ENCODE measurements at regions not wholly inside any gene's neighbourhood (a gene's known extent, or its start where the extent isn't known, plus 50 kb on each side); places are given as distances from the start of the nearest gene placed in this dataset.

DNA sequence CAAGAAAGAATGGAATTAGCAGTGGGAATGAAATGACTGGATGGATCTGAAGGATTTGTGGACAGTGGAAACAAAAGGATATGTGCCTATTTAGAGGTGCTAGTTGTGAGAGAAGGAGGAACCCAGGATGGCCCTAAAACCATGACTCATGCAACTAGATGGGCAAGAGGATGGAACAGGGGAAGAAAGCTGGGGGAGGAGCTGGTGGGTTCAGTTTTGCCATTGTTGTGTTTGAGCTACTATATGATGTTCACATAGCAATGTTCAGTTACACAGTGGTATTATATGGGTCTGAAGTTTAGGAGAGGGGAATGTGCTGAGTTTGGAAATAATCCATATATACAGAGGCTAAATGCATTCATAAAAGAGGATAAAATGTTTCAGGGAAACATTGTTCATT is 125.7 kb upstream of the SSTR4 start (continued):
- TF ChIP-seq C11orf30 (IDR thresholded peaks at IDR 0.05; ENCODE audit: low read depth), result peak; percentile 55
- peak; percentile 70 for TF ChIP-seq ZNF316 (IDR thresholded peaks at IDR 0.05)
- TF ChIP-seq ARID1B (IDR thresholded peaks at IDR 0.05), result 0 out of 2 replicates have a peak, but pooled peaks have one; percentile 15

DNA sequence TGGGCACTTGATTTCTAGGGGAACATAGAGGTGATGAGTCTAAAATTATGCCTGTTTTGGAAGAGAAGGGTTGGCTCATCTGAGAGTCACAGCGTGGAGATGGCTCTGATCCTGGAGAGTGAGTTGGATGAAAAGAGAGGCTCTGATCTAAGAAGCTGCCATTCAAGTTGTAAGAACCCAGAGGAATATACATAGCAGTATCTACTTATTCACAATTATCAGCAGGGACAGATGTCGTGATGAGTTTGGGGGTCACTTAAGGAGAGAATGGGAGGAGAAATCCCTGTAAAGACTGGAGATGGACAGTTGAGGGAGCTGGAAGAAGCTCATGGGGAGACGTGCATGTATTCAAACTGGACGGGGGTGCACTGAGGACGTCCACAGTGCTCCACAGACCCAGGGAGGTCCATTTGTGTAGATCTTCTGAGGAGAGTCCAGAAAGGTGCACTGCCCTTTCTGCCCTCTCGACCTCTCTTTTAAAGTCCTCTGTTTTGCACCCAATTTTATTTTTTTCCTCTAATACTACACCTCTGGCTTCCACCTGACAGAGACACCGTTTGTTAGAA is 124.7 kb upstream of the SSTR4 start:
- FAIRE-seq, result peak; percentile 23
- no peaks in the 10 kb centered on the region for H3K9me1 ChIP-seq (ENCODE audit: control insufficient read depth, insufficient read depth, low read length)
- in situ Hi-C loops (cut with MboI), result no loop called here
- no peaks in the 10 kb centered on the region for H3K79me2 ChIP-seq (ENCODE audit: control insufficient read depth, insufficient read depth, low read length)
- H3K4me1 ChIP-seq (replicated peaks in 1 of 2; ENCODE audit: control insufficient read depth in 2 of 2, insufficient read depth in 2 of 2, low read length in 2 of 2), result peaks cover 0 to 32% of the 10 kb centered on the region in 2 experiments
- no peak overlapping the region for H3K4me3 ChIP-seq
- ChIA-PET CTCF (ENCODE audit: low intra/inter-chr PET ratio) (no interaction called here), POLR2A (interaction anchor here (0.6 to 1.3 kb wide), 6 partner anchors 10 to 459 kb away, joined by 3 to 8 read pairs (median 4); no protein-coding TSS in a partner anchor)
- no peaks in the 10 kb centered on the region for H3K36me3 ChIP-seq (ENCODE audit: control insufficient read depth, insufficient read depth, low read length)
- no peaks in the 10 kb centered on the region for H4K20me1 ChIP-seq (replicated peaks; ENCODE audit: control insufficient read depth, insufficient read depth, low read length)
- peak overlapping the region; percentile 56 for H2AFZ ChIP-seq (ENCODE audit: low read depth, low read length)
- no TSS peak for BruUV-seq (replicated peaks)
- H3K4me2 ChIP-seq (ENCODE audit: insufficient read depth, low read length), result peak overlapping the region; percentile 60
- peak overlapping the region in 1 of 2 experiments; percentile 11; a peak in 1 of 4 replicates for H3K9ac ChIP-seq (ENCODE audit: insufficient read depth in 1 of 2, low read depth in 2 of 2, low read length in 2 of 2)
- ATAC-seq, result peak; percentile 69
- DNase-seq (ENCODE audit: extremely low read depth in 1 of 4, low spot score in 3 of 4), result peak in 1 of 4 experiments; percentile 39
- H3K27me3 ChIP-seq (ENCODE audit: control insufficient read depth in 2 of 2, insufficient read depth in 2 of 2, low read length in 2 of 2), result no peaks in the 10 kb centered on the region
- intact Hi-C loops (cut with micrococcal nuclease), result no loop called here
- 6% methylated on average over 7 of the region's 7 CpGs for WGBS (ENCODE audit: insufficient coverage, low coverage, missing lambda C conversion rate)
- H3K9me3 ChIP-seq (replicated peaks; ENCODE audit: control insufficient read depth, insufficient read depth, low read depth, low read length), result peaks cover 3% of the 10 kb centered on the region
- peak overlapping the region; percentile 60; the same call in 1 of the 3 replicates for H3K27ac ChIP-seq (ENCODE audit: extremely low read depth, low read depth, low read length)
- TF ChIP-seq RBM22 (IDR thresholded peaks at IDR 0.05; ENCODE audit: low read depth, low read length, poor library complexity, severe bottlenecking) (no peak), SMAD2 (IDR thresholded peaks at IDR 0.05; ENCODE audit: low read depth, low read length) (no peak), NCOR1 (IDR thresholded peaks at IDR 0.05) (peak; percentile 35; the same call in 1 of the 2 replicates), TCF3 (CRISPR knock-in tag; IDR thresholded peaks at IDR 0.05) (0 out of 2 replicates have a peak, but pooled peaks have one; percentile 35), ARID1B (IDR thresholded peaks at IDR 0.05) (peak; percentile 54), TAL1 (IDR thresholded peaks at IDR 0.05) (peak; percentile 38), CBFA2T3 (IDR thresholded peaks at IDR 0.05) (peak; percentile 37; the same call in 1 of the 2 replicates), NONO (IDR thresholded peaks at IDR 0.05; ENCODE audit: low read depth in 2 of 2, low read length in 1 of 2) (no peak)
- TF ChIP-seq, protein P1, sequence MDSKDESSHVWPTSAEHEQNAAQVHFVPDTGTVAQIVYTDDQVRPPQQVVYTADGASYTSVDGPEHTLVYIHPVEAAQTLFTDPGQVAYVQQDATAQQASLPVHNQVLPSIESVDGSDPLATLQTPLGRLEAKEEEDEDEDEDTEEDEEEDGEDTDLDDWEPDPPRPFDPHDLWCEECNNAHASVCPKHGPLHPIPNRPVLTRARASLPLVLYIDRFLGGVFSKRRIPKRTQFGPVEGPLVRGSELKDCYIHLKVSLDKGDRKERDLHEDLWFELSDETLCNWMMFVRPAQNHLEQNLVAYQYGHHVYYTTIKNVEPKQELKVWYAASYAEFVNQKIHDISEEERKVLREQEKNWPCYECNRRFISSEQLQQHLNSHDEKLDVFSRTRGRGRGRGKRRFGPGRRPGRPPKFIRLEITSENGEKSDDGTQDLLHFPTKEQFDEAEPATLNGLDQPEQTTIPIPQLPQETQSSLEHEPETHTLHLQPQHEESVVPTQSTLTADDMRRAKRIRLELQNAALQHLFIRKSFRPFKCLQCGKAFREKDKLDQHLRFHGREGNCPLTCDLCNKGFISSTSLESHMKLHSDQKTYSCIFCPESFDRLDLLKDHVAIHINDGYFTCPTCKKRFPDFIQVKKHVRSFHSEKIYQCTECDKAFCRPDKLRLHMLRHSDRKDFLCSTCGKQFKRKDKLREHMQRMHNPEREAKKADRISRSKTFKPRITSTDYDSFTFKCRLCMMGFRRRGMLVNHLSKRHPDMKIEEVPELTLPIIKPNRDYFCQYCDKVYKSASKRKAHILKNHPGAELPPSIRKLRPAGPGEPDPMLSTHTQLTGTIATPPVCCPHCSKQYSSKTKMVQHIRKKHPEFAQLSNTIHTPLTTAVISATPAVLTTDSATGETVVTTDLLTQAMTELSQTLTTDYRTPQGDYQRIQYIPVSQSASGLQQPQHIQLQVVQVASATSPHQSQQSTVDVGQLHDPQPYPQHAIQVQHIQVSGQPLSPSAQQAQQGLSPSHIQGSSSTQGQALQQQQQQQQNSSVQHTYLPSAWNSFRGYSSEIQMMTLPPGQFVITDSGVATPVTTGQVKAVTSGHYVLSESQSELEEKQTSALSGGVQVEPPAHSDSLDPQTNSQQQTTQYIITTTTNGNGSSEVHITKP (IDR thresholded peaks at IDR 0.05; ENCODE audit: partially characterized antibody), result peak; percentile 73
- TF ChIP-seq, protein P2, sequence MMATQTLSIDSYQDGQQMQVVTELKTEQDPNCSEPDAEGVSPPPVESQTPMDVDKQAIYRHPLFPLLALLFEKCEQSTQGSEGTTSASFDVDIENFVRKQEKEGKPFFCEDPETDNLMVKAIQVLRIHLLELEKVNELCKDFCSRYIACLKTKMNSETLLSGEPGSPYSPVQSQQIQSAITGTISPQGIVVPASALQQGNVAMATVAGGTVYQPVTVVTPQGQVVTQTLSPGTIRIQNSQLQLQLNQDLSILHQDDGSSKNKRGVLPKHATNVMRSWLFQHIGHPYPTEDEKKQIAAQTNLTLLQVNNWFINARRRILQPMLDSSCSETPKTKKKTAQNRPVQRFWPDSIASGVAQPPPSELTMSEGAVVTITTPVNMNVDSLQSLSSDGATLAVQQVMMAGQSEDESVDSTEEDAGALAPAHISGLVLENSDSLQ (IDR thresholded peaks at IDR 0.05), result peak; percentile 61; the same call in 1 of the 2 replicates
- TF ChIP-seq, protein P3, sequence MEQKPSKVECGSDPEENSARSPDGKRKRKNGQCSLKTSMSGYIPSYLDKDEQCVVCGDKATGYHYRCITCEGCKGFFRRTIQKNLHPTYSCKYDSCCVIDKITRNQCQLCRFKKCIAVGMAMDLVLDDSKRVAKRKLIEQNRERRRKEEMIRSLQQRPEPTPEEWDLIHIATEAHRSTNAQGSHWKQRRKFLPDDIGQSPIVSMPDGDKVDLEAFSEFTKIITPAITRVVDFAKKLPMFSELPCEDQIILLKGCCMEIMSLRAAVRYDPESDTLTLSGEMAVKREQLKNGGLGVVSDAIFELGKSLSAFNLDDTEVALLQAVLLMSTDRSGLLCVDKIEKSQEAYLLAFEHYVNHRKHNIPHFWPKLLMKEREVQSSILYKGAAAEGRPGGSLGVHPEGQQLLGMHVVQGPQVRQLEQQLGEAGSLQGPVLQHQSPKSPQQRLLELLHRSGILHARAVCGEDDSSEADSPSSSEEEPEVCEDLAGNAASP (IDR thresholded peaks at IDR 0.05), result 0 out of 2 replicates have a peak, but pooled peaks have one; percentile 45
- TF ChIP-seq, protein P4, sequence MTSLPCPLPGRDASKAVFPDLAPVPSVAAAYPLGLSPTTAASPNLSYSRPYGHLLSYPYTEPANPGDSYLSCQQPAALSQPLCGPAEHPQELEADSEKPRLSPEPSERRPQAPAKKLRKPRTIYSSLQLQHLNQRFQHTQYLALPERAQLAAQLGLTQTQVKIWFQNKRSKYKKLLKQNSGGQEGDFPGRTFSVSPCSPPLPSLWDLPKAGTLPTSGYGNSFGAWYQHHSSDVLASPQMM (CRISPR knock-in tag; IDR thresholded peaks at IDR 0.05), result no peak
- TF ChIP-seq, protein P5, sequence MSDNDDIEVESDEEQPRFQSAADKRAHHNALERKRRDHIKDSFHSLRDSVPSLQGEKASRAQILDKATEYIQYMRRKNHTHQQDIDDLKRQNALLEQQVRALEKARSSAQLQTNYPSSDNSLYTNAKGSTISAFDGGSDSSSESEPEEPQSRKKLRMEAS (CRISPR knock-in tag; IDR thresholded peaks at IDR 0.05), result no peak

Data from K562 (cell line).